Uterus (tissue), 3 donors: ENCODE measurements at regions not wholly inside any gene's neighbourhood (a gene's known extent, or its start where the extent isn't known, plus 50 kb on each side); places are given as distances from the start of the nearest gene placed in this dataset.

ENCODE experiments used
- DNase-seq, 2 donors: peaks; one replicate each; pipeline ENCODE4 v3.0.0-alpha.2; 2019 to 2020
- H3K27ac ChIP-seq, 2 donors: fragments of 200-600 bp; sonication (generic); 1 replicate in 1 of 2; 2 replicates in 1 of 2; pipeline ENCODE4 v1.5.1; 2016 to 2018
- H3K27me3 ChIP-seq, 2 donors: fragments of 200-600 bp; sonication (generic); one replicate each; pipeline ENCODE4 v1.5.1; 2018 to 2019; ENCODE audit warnings: control low read depth in 1 of 2
- H3K36me3 ChIP-seq, 2 donors: fragments of 200-600 bp; sonication (generic); one replicate each; pipeline ENCODE4 v1.5.1; 2019; ENCODE audit warnings: control low read depth in 1 of 2
- H3K4me1 ChIP-seq, 2 donors: fragments of 200-600 bp; sonication (generic); one replicate each; pipeline ENCODE4 v1.5.1; 2018 to 2019; ENCODE audit warnings: control low read depth in 1 of 2
- H3K4me3 ChIP-seq, 2 donors: fragments of 200-600 bp; sonication (generic); 1 replicate in 1 of 2; 2 replicates in 1 of 2; pipeline ENCODE4 v1.5.1; 2018 to 2019; ENCODE audit warnings: mild to moderate bottlenecking in 1 of 2
- H3K9me3 ChIP-seq, 2 donors: fragments of 200-600 bp; sonication (generic); one replicate each; pipeline ENCODE4 v1.5.1; 2019; ENCODE audit warnings: control low read depth in 1 of 2
- CTCF ChIP-seq, 4 experiments: fragments of 200-600 bp in 2 of 4; fragments of 450-650 bp in 2 of 4; sonication (generic) in 2 of 4; IDR thresholded peaks; one replicate each; pipeline ENCODE4 v1.5.1; 2016 to 2019; ENCODE audit warnings: antibody characterized with exemption in 4 of 4, mild to moderate bottlenecking in 2 of 4, moderate library complexity in 1 of 4
- POLR2A ChIP-seq, 2 donors: fragments of 450-650 bp; IDR thresholded peaks; one replicate each; pipeline ENCODE4 v1.6.1; 2016; ENCODE audit warnings: antibody characterized with exemption in 2 of 2, mild to moderate bottlenecking in 1 of 2, moderate library complexity in 1 of 2
- intact Hi-C: fragments of 100-400 bp; cut with DNase I; formaldehyde crosslinking; loops from one replicate; pipeline ENCODE4 v1.15.1; 2023; ENCODE audit warnings: low total_unique reads
- donor health status: DM: yes; HTN: yes; CAD: no.

- Histone ChIP-seq H3K9me3 (no peaks in the 10 kb centered on the region), H3K36me3 (no peaks in the 10 kb centered on the region), H3K27me3 (no peaks in the 10 kb centered on the region), H3K27ac (no peak overlapping the region), H3K4me3 (no peak overlapping the region), H3K4me1 (no peaks in the 10 kb centered on the region)
- no peak for TF ChIP-seq POLR2A (IDR thresholded peaks at IDR 0.05)
- TF ChIP-seq CTCF (IDR thresholded peaks at IDR 0.05), result no peak
- intact Hi-C loops, result no loop called here
- no peak for DNase-seq
These were observed 1037.1 kb upstream of the INTU start for GRCh38 chr4:126595643-126596042.

- DNase-seq, result no peak
- Histone ChIP-seq H3K27ac (no peak overlapping the region), H3K4me3 (no peak overlapping the region), H3K4me1 (no peaks in the 10 kb centered on the region), H3K9me3 (no peaks in the 10 kb centered on the region), H3K36me3 (no peaks in the 10 kb centered on the region), H3K27me3 (no peaks in the 10 kb centered on the region)
- intact Hi-C loops, result no loop called here
- no peak for TF ChIP-seq POLR2A (IDR thresholded peaks at IDR 0.05)
- TF ChIP-seq CTCF (IDR thresholded peaks at IDR 0.05), result no peak
These were observed 1033.0 kb upstream of the INTU start for GRCh38 chr4:126599746-126600145.

GRCh38 chr4:126603210-126603609 lies 1029.5 kb upstream of the INTU start:
- Histone ChIP-seq H3K9me3 (no peaks in the 10 kb centered on the region), H3K4me1 (no peaks in the 10 kb centered on the region), H3K27me3 (no peaks in the 10 kb centered on the region), H3K27ac (no peak overlapping the region), H3K4me3 (no peak overlapping the region), H3K36me3 (no peaks in the 10 kb centered on the region)
- DNase-seq, result no peak
- no peak for TF ChIP-seq POLR2A (IDR thresholded peaks at IDR 0.05)
- no peak for TF ChIP-seq CTCF (IDR thresholded peaks at IDR 0.05)
- intact Hi-C loops, result no loop called here

GRCh38 chr4:126603825-126604224 lies 1028.9 kb upstream of the INTU start:
- intact Hi-C loops, result no loop called here
- TF ChIP-seq CTCF (IDR thresholded peaks at IDR 0.05), result no peak
- TF ChIP-seq POLR2A (IDR thresholded peaks at IDR 0.05), result no peak
- Histone ChIP-seq H3K27me3 (no peaks in the 10 kb centered on the region), H3K9me3 (no peaks in the 10 kb centered on the region), H3K36me3 (no peaks in the 10 kb centered on the region), H3K4me1 (no peaks in the 10 kb centered on the region), H3K27ac (no peak overlapping the region), H3K4me3 (no peak overlapping the region)
- no peak for DNase-seq

- no peaks in the 10 kb centered on the region for H3K4me1 ChIP-seq
- no peak overlapping the region for H3K27ac ChIP-seq
- DNase-seq, result no peak
- H3K9me3 ChIP-seq, result no peaks in the 10 kb centered on the region
- H3K36me3 ChIP-seq, result no peaks in the 10 kb centered on the region
- H3K4me3 ChIP-seq, result no peak overlapping the region
- intact Hi-C loops, result no loop called here
- no peaks in the 10 kb centered on the region for H3K27me3 ChIP-seq
- TF ChIP-seq POLR2A (IDR thresholded peaks at IDR 0.05) (no peak), CTCF (IDR thresholded peaks at IDR 0.05) (peak in 2 of 4 experiments; percentile 10 to 15)
These were observed 1028.4 kb upstream of the INTU start for GRCh38 chr4:126604268-126604867.
